SU-DHL-6 (cell line): ENCODE measurements at regions not wholly inside any gene's neighbourhood (a gene's known extent, or its start where the extent isn't known, plus 50 kb on each side); places are given as distances from the start of the nearest gene placed in this dataset.

Experiments
- CTCF ChIP-seq: fragments of 200-600 bp; sonication (generic); IDR thresholded peaks from one replicate; pipeline ENCODE4 v1.5.1; 2017; ENCODE audit warnings: antibody characterized with exemption, mild to moderate bottlenecking, low read length, moderate library complexity; ENCODE audit not compliant: insufficient read depth, poor library complexity, severe bottlenecking
- EZH2phosphoT487 ChIP-seq: fragments of 200-600 bp; sonication (generic), shearing (Covaris generic); conservative IDR thresholded peaks from 2 replicates; pipeline ENCODE4 v1.6.1; 2018; ENCODE audit warnings: mild to moderate bottlenecking, antibody characterized with exemption, low read length, moderate library complexity, mixed read lengths

GRCh38 chr6:45727228-45727627 is 288.4 kb downstream of the CLIC5 start:
- no peak for TF ChIP-seq CTCF
- no peak for TF ChIP-seq EZH2phosphoT487
